ENCODE measurements at regions not wholly inside any gene's neighbourhood (a gene's known extent, or its start where the extent isn't known, plus 50 kb on each side); places are given as distances from the start of the nearest gene placed in this dataset.

GRCh38 chr2:228771774-228772173 is 499.3 kb downstream of the PID1 start:
- TF ChIP-seq CTCF (IDR thresholded peaks at IDR 0.05): no peak
- no peak for TF ChIP-seq TCF7L2 (IDR thresholded peaks at IDR 0.05; ENCODE audit: low read depth, low read length)
- no peak for TF ChIP-seq POLR2AphosphoS5 (IDR thresholded peaks at IDR 0.05; ENCODE audit: low read depth, low read length)
- no peak for TF ChIP-seq REST (IDR thresholded peaks at IDR 0.05; ENCODE audit: insufficient read depth in 1 of 2, low read depth in 2 of 2, low read length in 1 of 2)
- TF ChIP-seq SIN3A (IDR thresholded peaks at IDR 0.05; ENCODE audit: borderline replicate concordance, insufficient read depth, low read depth, low read length): no peak

Data from Panc1 (cell line).